H1 (cell line): ENCODE measurements at regions not wholly inside any gene's neighbourhood (a gene's known extent, or its start where the extent isn't known, plus 50 kb on each side); places are given as distances from the start of the nearest gene placed in this dataset.
A peak's percentile ranks its signal among the peaks of the same experiment; 100 is the strongest.

Experiments used
- CTCF ChIA-PET: fragments of 300-600 bp; sonication (Branson Sonifier 250); formaldehyde crosslinking; loops from one replicate; lab custom pipeline; 2021; ENCODE audit not compliant: partially characterized antibody; lab: Charles Lee
- POLR2A ChIA-PET: fragments of 300-600 bp; sonication (Branson Sonifier 250); formaldehyde crosslinking; loops from one replicate; lab custom pipeline; 2021; ENCODE audit warnings: inconsistent platforms; ENCODE audit not compliant: partially characterized antibody; lab: Charles Lee
- DNase-seq, 2 experiments: peaks; one replicate each; pipeline versions ENCODE4 v3.0.0 to v3.0.0-alpha.2; 2010 to 2022; ENCODE audit warnings: low spot score in 2 of 2, low read depth in 1 of 2, mixed read lengths in 1 of 2
- FAIRE-seq: peaks from 2 replicates; lab custom pipeline; 2011; peaks lifted over from hg19 to GRCh38; lab: Jason Lieb, UNC
- H2AFZ ChIP-seq: 2 replicates; pipeline ENCODE4 v1.8.1; 2012; ENCODE audit warnings: low read length, inconsistent platforms
- H2AK5ac ChIP-seq: 2 replicates; pipeline ENCODE4 v1.6.1; 2013; ENCODE audit warnings: low read depth, low read length
- H2BK120ac ChIP-seq: replicated peaks from 2 replicates; pipeline ENCODE3; 2013; ENCODE audit warnings: low read depth, low read length, inconsistent platforms
- H2BK12ac ChIP-seq: 2 replicates; pipeline ENCODE4 v1.6.1; 2013; ENCODE audit warnings: low read depth, low read length
- H2BK15ac ChIP-seq: 2 replicates; pipeline ENCODE4 v1.6.1; 2013; ENCODE audit warnings: low read length
- H2BK20ac ChIP-seq: 2 replicates; pipeline ENCODE4 v1.6.1; 2013; ENCODE audit warnings: low read length
- H2BK5ac ChIP-seq: 2 replicates; pipeline ENCODE4 v1.6.1; 2013; ENCODE audit warnings: low read depth, low read length
- H3K14ac ChIP-seq: 2 replicates; pipeline ENCODE4 v1.6.1; 2013; ENCODE audit warnings: inconsistent platforms; ENCODE audit not compliant: insufficient read length
- H3K18ac ChIP-seq: 2 replicates; pipeline ENCODE4 v1.6.1; 2013; ENCODE audit warnings: low read length; ENCODE audit errors: extremely low read depth
- H3K23ac ChIP-seq: 2 replicates; pipeline ENCODE4 v1.6.1; 2013; ENCODE audit warnings: inconsistent platforms; ENCODE audit not compliant: insufficient read length
- H3K23me2 ChIP-seq: 2 replicates; pipeline ENCODE4 v1.6.1; 2013; ENCODE audit warnings: low read depth, low read length
- H3K27ac ChIP-seq: 2 replicates; pipeline ENCODE4 v1.6.1; 2011; ENCODE audit warnings: low read depth, low read length, inconsistent platforms
- H3K27me3 ChIP-seq, 4 experiments: replicated peaks in 1 of 4; 1 replicate in 1 of 4; 2 replicates in 3 of 4; pipeline versions ENCODE4 v1.6.1 to v1.8.1; 2011 to 2013; ENCODE audit warnings: low read length in 3 of 4, mild to moderate bottlenecking in 3 of 4, inconsistent platforms in 2 of 4, mixed read lengths in 2 of 4, moderate library complexity in 1 of 4; ENCODE audit not compliant: control insufficient read depth in 3 of 4, insufficient read depth in 3 of 4; ENCODE audit errors: extremely low read depth in 1 of 4
- H3K36me3 ChIP-seq, 4 experiments: 2 replicates each; pipeline versions ENCODE4 v1.6.1 to v1.8.1; 2011 to 2013; ENCODE audit warnings: mild to moderate bottlenecking in 4 of 4, low read length in 3 of 4, moderate library complexity in 2 of 4, control low read depth in 1 of 4, inconsistent platforms in 1 of 4; ENCODE audit not compliant: insufficient read depth in 4 of 4, control insufficient read depth in 2 of 4
- H3K4ac ChIP-seq: replicated peaks from 2 replicates; pipeline ENCODE3; 2013; ENCODE audit warnings: low read length, low read depth, mixed read lengths, inconsistent platforms; ENCODE audit not compliant: insufficient read length
- H3K4me1 ChIP-seq, 4 experiments: replicated peaks in 1 of 4; 1 replicate in 1 of 4; 2 replicates in 3 of 4; pipeline versions ENCODE4 v1.6.1 to v1.8.1; 2011 to 2013; ENCODE audit warnings: low read length in 3 of 4, inconsistent platforms in 2 of 4, mixed read lengths in 1 of 4; ENCODE audit not compliant: insufficient read depth in 4 of 4, control insufficient read depth in 3 of 4
- H3K4me2 ChIP-seq, 2 experiments: 2 replicates each; pipeline versions ENCODE4 v1.6.1 to v1.8.1; 2011 to 2013; ENCODE audit warnings: low read depth in 2 of 2, low read length in 2 of 2, control low read depth in 1 of 2, inconsistent platforms in 1 of 2, mild to moderate bottlenecking in 1 of 2; ENCODE audit not compliant: insufficient read depth in 1 of 2
- H3K4me3 ChIP-seq, 4 experiments: fragments of 200-600, 300-600 bp in 1 of 4; sonication (generic), shearing (Covaris generic), sonication (Bioruptor Twin) in 1 of 4; 2 replicates each; pipeline versions ENCODE4 v1.5.1 to v1.8.1; 2011 to 2016; ENCODE audit warnings: low read length in 4 of 4, low read depth in 3 of 4, control low read depth in 2 of 4, inconsistent platforms in 2 of 4, mild to moderate bottlenecking in 2 of 4, mixed read lengths in 1 of 4, moderate library complexity in 1 of 4; ENCODE audit not compliant: insufficient read depth in 2 of 4; ENCODE audit errors: extremely low read depth in 1 of 4
- H3K56ac ChIP-seq: replicated peaks from 2 replicates; pipeline ENCODE3; 2013; ENCODE audit warnings: low read depth, mild to moderate bottlenecking, mixed read lengths, low read length, inconsistent platforms; ENCODE audit not compliant: insufficient read length
- H3K79me1 ChIP-seq: 2 replicates; pipeline ENCODE4 v1.6.1; 2013; ENCODE audit warnings: low read depth, low read length, control low read depth
- H3K79me2 ChIP-seq, 2 experiments: 2 replicates each; pipeline versions ENCODE4 v1.6.1 to v1.8.1; 2012 to 2013; ENCODE audit warnings: low read length in 2 of 2, mild to moderate bottlenecking in 2 of 2, inconsistent platforms in 1 of 2; ENCODE audit not compliant: insufficient read depth in 2 of 2, control insufficient read depth in 1 of 2
- H3K9ac ChIP-seq, 4 experiments: replicated peaks in 1 of 4; 1 replicate in 1 of 4; 2 replicates in 3 of 4; pipeline versions ENCODE4 v1.6.1 to v1.8.1; 2011 to 2013; ENCODE audit warnings: low read depth in 3 of 4, low read length in 3 of 4, control low read depth in 2 of 4, mild to moderate bottlenecking in 2 of 4, moderate library complexity in 2 of 4, inconsistent platforms in 1 of 4; ENCODE audit errors: extremely low read depth in 1 of 4
- H3K9me3 ChIP-seq, 2 experiments: 2 replicates each; pipeline versions ENCODE4 v1.6.1 to v1.8.1; 2012 to 2013; ENCODE audit warnings: mild to moderate bottlenecking in 2 of 2, moderate library complexity in 2 of 2, control low read depth in 1 of 2, inconsistent platforms in 1 of 2, low read depth in 1 of 2, low read length in 1 of 2, mixed read lengths in 1 of 2; ENCODE audit not compliant: insufficient read depth in 2 of 2
- H4K20me1 ChIP-seq, 2 experiments: replicated peaks in 1 of 2; 2 replicates each; pipeline versions ENCODE3 to v1.8.1; 2011 to 2013; ENCODE audit warnings: inconsistent platforms in 2 of 2, low read length in 2 of 2, mild to moderate bottlenecking in 1 of 2; ENCODE audit not compliant: insufficient read depth in 2 of 2, control insufficient read depth in 1 of 2
- H4K5ac ChIP-seq: 2 replicates; pipeline ENCODE4 v1.6.1; 2013; ENCODE audit warnings: low read length, low read depth, mixed read lengths, inconsistent platforms; ENCODE audit not compliant: insufficient read length
- H4K8ac ChIP-seq: 2 replicates; pipeline ENCODE4 v1.8.0; 2013; ENCODE audit warnings: mild to moderate bottlenecking, moderate library complexity, low read length, inconsistent platforms; ENCODE audit not compliant: insufficient read depth; ENCODE audit errors: extremely low read depth
- H4K91ac ChIP-seq: replicated peaks from 2 replicates; pipeline ENCODE3; 2013; ENCODE audit warnings: low read length, mixed read lengths, inconsistent platforms; ENCODE audit not compliant: insufficient read length
- BACH1 ChIP-seq: IDR thresholded peaks from 2 replicates; pipeline ENCODE4 v1.6.1; 2012; ENCODE audit warnings: low read length, improper control_type of control experiment
- CBX8 ChIP-seq: fragments of 300-800, 300-1000 bp; sonication (generic); IDR thresholded peaks from 2 replicates; pipeline ENCODE4 v1.7.1; 2016; ENCODE audit warnings: low read depth, low read length, borderline replicate concordance
- CEBPB ChIP-seq: IDR thresholded peaks from 2 replicates; pipeline ENCODE4 v1.6.1; 2012; ENCODE audit warnings: low read depth, low read length
- CHD1 ChIP-seq: IDR thresholded peaks from 2 replicates; pipeline ENCODE4 v1.6.1; 2012; ENCODE audit warnings: low read depth, low read length, improper control_type of control experiment
- EGR1 ChIP-seq: IDR thresholded peaks from 2 replicates; pipeline ENCODE4 v1.6.1; 2011; ENCODE audit warnings: low read depth, low read length, borderline replicate concordance
- FOSL1 ChIP-seq: IDR thresholded peaks from 2 replicates; pipeline ENCODE4 v1.6.1; 2011; ENCODE audit warnings: mild to moderate bottlenecking, low read depth, low read length, moderate library complexity; ENCODE audit not compliant: insufficient read depth
- KDM1A ChIP-seq: fragments of 200-600, 300-600 bp; sonication (generic); IDR thresholded peaks from 2 replicates; pipeline ENCODE4 v1.7.1; 2016; ENCODE audit warnings: mild to moderate bottlenecking, low read length, borderline replicate concordance
- NANOG ChIP-seq: IDR thresholded peaks from 2 replicates; pipeline ENCODE4 v1.6.1; 2011; ENCODE audit warnings: low read length, low read depth, mild to moderate bottlenecking, inconsistent platforms; ENCODE audit not compliant: insufficient read depth, poor library complexity, severe bottlenecking
- POLR2AphosphoS5 ChIP-seq: IDR thresholded peaks from 2 replicates; pipeline ENCODE4 v1.6.1; 2011; ENCODE audit warnings: low read depth, low read length
- POU5F1 ChIP-seq: IDR thresholded peaks from 2 replicates; pipeline ENCODE4 v1.6.1; 2011; ENCODE audit warnings: low read depth, mild to moderate bottlenecking, low read length, moderate library complexity
- RFX5 ChIP-seq: IDR thresholded peaks from 2 replicates; pipeline ENCODE4 v1.6.1; 2011; ENCODE audit warnings: low read depth, low read length, improper control_type of control experiment, borderline replicate concordance
- RXRA ChIP-seq: IDR thresholded peaks from 2 replicates; pipeline ENCODE4 v1.6.1; 2011; ENCODE audit warnings: low read depth, mild to moderate bottlenecking, low read length, moderate library complexity; ENCODE audit not compliant: insufficient read depth
- SIRT6 ChIP-seq: IDR thresholded peaks from one replicate; pipeline ENCODE4 v1.7.1; 2012; ENCODE audit warnings: low read length, inconsistent platforms
- TAF7 ChIP-seq: optimal IDR thresholded peaks from 2 replicates; pipeline ENCODE3; 2011; ENCODE audit warnings: low read depth, mild to moderate bottlenecking, inconsistent platforms, low read length, moderate library complexity, borderline replicate concordance
- TCF12 ChIP-seq: IDR thresholded peaks from 2 replicates; pipeline ENCODE4 v1.6.1; 2011; ENCODE audit warnings: low read depth, mild to moderate bottlenecking, low read length
- TEAD4 ChIP-seq: IDR thresholded peaks from 2 replicates; pipeline ENCODE4 v1.6.1; 2012; ENCODE audit warnings: low read depth, low read length, inconsistent platforms, mixed read lengths
- WGBS, 2 experiments: shearing (Covaris generic) in 1 of 2; methylation state at CpG; one replicate each; pipeline versions ENCODE4 v1.1.6 to v1.1.7; 2013 to 2015; ENCODE audit warnings: low lambda C conversion rate in 2 of 2, mixed read lengths in 2 of 2, inconsistent platforms in 1 of 2, low coverage in 1 of 2, missing lambda C conversion rate in 1 of 2; ENCODE audit not compliant: insufficient replicate concordance in 2 of 2, insufficient coverage in 1 of 2, insufficient read length in 1 of 2; ENCODE audit errors: extremely low coverage in 1 of 2, missing lambda C conversion rate in 1 of 2; 5-methylcytosine and 5-hydroxymethylcytosine counted together

- Histone ChIP-seq H2BK20ac (no peak overlapping the region), H3K36me3 (no peaks in the 10 kb centered on the region), H2AFZ (no peak overlapping the region), H3K9me3 (peaks cover 4 to 8% of the 10 kb centered on the region in 2 experiments; a peak in 1 of 4 replicates), H4K91ac (no peak overlapping the region), H3K4me1 (peaks cover 0 to 9% (median 3%) of the 10 kb centered on the region in 4 experiments; a peak in 3 of 7 replicates), H3K23ac (no peak overlapping the region), H2BK15ac (no peak overlapping the region), H4K8ac (no peak overlapping the region), H3K56ac (no peak overlapping the region), H3K14ac (no peak overlapping the region), H2BK120ac (no peak overlapping the region), H3K4ac (no peak overlapping the region), H3K4me3 (peak overlapping the region in 1 of 4 experiments; percentile 18; a peak in 1 of 8 replicates), H2BK12ac (no peak overlapping the region), H3K79me2 (no peaks in the 10 kb centered on the region), H3K27ac (no peak overlapping the region), H2BK5ac (no peak overlapping the region), H2AK5ac (no peak overlapping the region), H4K20me1 (no peaks in the 10 kb centered on the region), H3K9ac (no peak overlapping the region), H3K79me1 (no peaks in the 10 kb centered on the region), H3K27me3 (peaks cover 0 to 18% (median 1%) of the 10 kb centered on the region in 4 experiments; a peak in 5 of 7 replicates), H3K4me2 (peak overlapping the region in 1 of 2 experiments; percentile 22; a peak in 2 of 4 replicates), H4K5ac (no peak overlapping the region), H3K18ac (no peak overlapping the region), H3K23me2 (no peaks in the 10 kb centered on the region)
- TF ChIP-seq TCF12, result no peak
- no peak for TF ChIP-seq FOSL1
- no peak for TF ChIP-seq CHD1
- no peak for TF ChIP-seq POU5F1
- no peak for TF ChIP-seq RXRA
- no peak for TF ChIP-seq BACH1
- no peak for TF ChIP-seq CEBPB
- no peak for TF ChIP-seq CBX8
- TF ChIP-seq TAF7, result no peak
- TF ChIP-seq POLR2AphosphoS5, result no peak
- TF ChIP-seq EGR1, result no peak
- no peak for TF ChIP-seq RFX5
- no peak for TF ChIP-seq KDM1A
- no peak for TF ChIP-seq NANOG
- no peak for TF ChIP-seq SIRT6
- TF ChIP-seq TEAD4, result no peak
- DNase-seq (no peak), FAIRE-seq (no peak)
- ChIA-PET CTCF (interaction anchor here (1.3 kb wide), 1 partner anchor 21 kb away, joined by 5 read pairs; no protein-coding TSS in a partner anchor), POLR2A (no interaction called here)
- 80% methylated on average over 1 of the region's 1 CpG; no CpG with 5 or more reads in 1 of the 2 experiments for WGBS, 2 experiments
These were observed 187.1 kb downstream of the RAP2B start for GRCh38 chr3:153349108-153349499.
